ENCODE measurements at regions not wholly inside any gene's neighbourhood (a gene's known extent, or its start where the extent isn't known, plus 50 kb on each side); places are given as distances from the start of the nearest gene placed in this dataset.

DNA sequence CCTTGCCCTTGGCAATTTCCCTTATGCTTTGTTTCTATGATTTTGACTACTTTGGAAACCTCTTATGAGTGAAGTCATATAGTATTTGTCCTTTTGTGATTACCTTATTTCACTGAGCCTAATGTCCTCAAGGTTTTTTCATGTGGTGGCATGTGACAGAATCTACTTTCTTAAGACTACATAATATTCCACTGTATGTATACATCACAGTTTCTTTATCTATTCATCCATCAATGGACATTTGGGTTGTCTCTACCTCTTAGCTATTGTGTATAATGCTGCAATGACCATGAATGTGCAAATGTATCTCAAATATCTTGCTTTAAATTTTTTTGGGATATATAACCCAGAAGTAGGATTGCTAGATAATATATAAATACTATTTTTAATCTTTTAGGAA, 96.4 kb upstream of the ALDH1A1 start:
- TF ChIP-seq, protein P1, sequence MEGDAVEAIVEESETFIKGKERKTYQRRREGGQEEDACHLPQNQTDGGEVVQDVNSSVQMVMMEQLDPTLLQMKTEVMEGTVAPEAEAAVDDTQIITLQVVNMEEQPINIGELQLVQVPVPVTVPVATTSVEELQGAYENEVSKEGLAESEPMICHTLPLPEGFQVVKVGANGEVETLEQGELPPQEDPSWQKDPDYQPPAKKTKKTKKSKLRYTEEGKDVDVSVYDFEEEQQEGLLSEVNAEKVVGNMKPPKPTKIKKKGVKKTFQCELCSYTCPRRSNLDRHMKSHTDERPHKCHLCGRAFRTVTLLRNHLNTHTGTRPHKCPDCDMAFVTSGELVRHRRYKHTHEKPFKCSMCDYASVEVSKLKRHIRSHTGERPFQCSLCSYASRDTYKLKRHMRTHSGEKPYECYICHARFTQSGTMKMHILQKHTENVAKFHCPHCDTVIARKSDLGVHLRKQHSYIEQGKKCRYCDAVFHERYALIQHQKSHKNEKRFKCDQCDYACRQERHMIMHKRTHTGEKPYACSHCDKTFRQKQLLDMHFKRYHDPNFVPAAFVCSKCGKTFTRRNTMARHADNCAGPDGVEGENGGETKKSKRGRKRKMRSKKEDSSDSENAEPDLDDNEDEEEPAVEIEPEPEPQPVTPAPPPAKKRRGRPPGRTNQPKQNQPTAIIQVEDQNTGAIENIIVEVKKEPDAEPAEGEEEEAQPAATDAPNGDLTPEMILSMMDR (IDR thresholded peaks at IDR 0.05), result no peak
- no peak for TF ChIP-seq POLR2A (IDR thresholded peaks at IDR 0.05)

Measured in thyroid gland (tissue), 4 donors.